ENCODE measurements at regions not wholly inside any gene's neighbourhood (a gene's known extent, or its start where the extent isn't known, plus 50 kb on each side); places are given as distances from the start of the nearest gene placed in this dataset.

GRCh38 chr3:177335728-177336127, 138.4 kb upstream of the TBL1XR1 start:
- TF ChIP-seq CTCF (IDR thresholded peaks at IDR 0.05) (no peak), POLR2A (IDR thresholded peaks at IDR 0.05) (no peak)

Data from testis (tissue), 2 donors.